A549 (cell line): ENCODE measurements at regions not wholly inside any gene's neighbourhood (a gene's known extent, or its start where the extent isn't known, plus 50 kb on each side); places are given as distances from the start of the nearest gene placed in this dataset.

Experiments
- ATAC-seq, 2 experiments: fragments of 200-7000 bp in 1 of 2; fragments of >200 bp in 1 of 2; cut with Nextera tagmentation in 1 of 2; cut with Tn5 transposase in 1 of 2; 3 replicates each; pipeline versions ENCODE4 v1.8.0 to v1.9.1; 2018 to 2020; ENCODE audit warnings: mild to moderate bottlenecking in 1 of 2, moderate library complexity in 1 of 2
- CTCF ChIA-PET: fragments of 300-600 bp; sonication (Branson Sonifier 250); formaldehyde crosslinking; extraction: SDS; loops from one replicate; lab custom pipeline; 2021; ENCODE audit warnings: antibody characterized with exemption, inconsistent platforms; lab: Yijun Ruan, JAX
- POLR2A ChIA-PET: fragments of 350-600 bp; formaldehyde crosslinking; extraction: SDS; loops from one replicate; lab custom pipeline; 2021; ENCODE audit warnings: antibody characterized with exemption, inconsistent platforms; lab: Yijun Ruan, JAX
- DNase-seq, 2 experiments: peaks; one replicate each; pipeline versions ENCODE4 v3.0.0 to v3.0.0-alpha.2; 2011 to 2016; ENCODE audit warnings: low read depth in 1 of 2, low spot score in 1 of 2
- FAIRE-seq: peaks from 2 replicates; lab custom pipeline; 2011; peaks lifted over from hg19 to GRCh38; lab: Jason Lieb, UNC
- H3K27ac ChIP-seq, 2 experiments: fragments of >200 bp; sonication (Bioruptor Twin); formaldehyde crosslinking; 3 replicates each; pipeline ENCODE4 v1.5.1; 2016 to 2017
- H3K4me1 ChIP-seq: fragments of >200 bp; sonication (Bioruptor Twin); formaldehyde crosslinking; 3 replicates; pipeline ENCODE4 v1.6.1; 2016
- H3K4me2 ChIP-seq: fragments of >200 bp; sonication (Bioruptor Twin); formaldehyde crosslinking; 3 replicates; pipeline ENCODE4 v1.6.1; 2016
- H3K4me3 ChIP-seq: fragments of >200 bp; sonication (Bioruptor Twin); formaldehyde crosslinking; 3 replicates; pipeline ENCODE4 v1.5.1; 2016
- H3K9me3 ChIP-seq: fragments of >200 bp; sonication (Bioruptor Twin); formaldehyde crosslinking; 3 replicates; pipeline ENCODE4 v1.6.1; 2016
- BHLHE40 ChIP-seq: IDR thresholded peaks from 2 replicates; pipeline ENCODE4 v1.6.1; 2012; ENCODE audit warnings: low read depth, low read length, inconsistent platforms
- CBX2 ChIP-seq: fragments of 200-600 bp; sonication (generic); IDR thresholded peaks from 2 replicates; pipeline ENCODE4 v1.6.1; 2016; ENCODE audit warnings: low read depth, mild to moderate bottlenecking, borderline replicate concordance
- CBX8 ChIP-seq: fragments of 200-600 bp; sonication (generic); IDR thresholded peaks from 2 replicates; pipeline ENCODE4 v1.6.1; 2016
- FOSB ChIP-seq: fragments of 250-450 bp; sonication (Bioruptor Pico); IDR thresholded peaks from 2 replicates; pipeline ENCODE4 v1.5.0; 2020; ENCODE audit warnings: mild to moderate bottlenecking, moderate library complexity
- FOSL2 ChIP-seq, 2 experiments: fragments of 450-650 bp in 1 of 2; fragments of >200 bp in 1 of 2; sonication (Bioruptor Twin) in 1 of 2; formaldehyde crosslinking; IDR thresholded peaks; 2 replicates each; pipeline versions ENCODE4 v1.5.0 to v1.6.1; 2016 to 2020; ENCODE audit warnings: mild to moderate bottlenecking in 1 of 2, moderate library complexity in 1 of 2
- FOXS1 ChIP-seq: fragments of 250-450 bp; sonication (Bioruptor Pico); IDR thresholded peaks from 2 replicates; pipeline ENCODE4 v1.5.0; 2020; ENCODE audit warnings: mild to moderate bottlenecking, moderate library complexity
- GATA3 ChIP-seq: IDR thresholded peaks from 2 replicates; pipeline ENCODE4 v1.6.1; 2012; ENCODE audit warnings: borderline replicate concordance
- HOXA7 ChIP-seq: fragments of 250-450 bp; sonication (Bioruptor Pico); IDR thresholded peaks from 2 replicates; pipeline ENCODE4 v1.5.0; 2020; ENCODE audit warnings: mild to moderate bottlenecking, moderate library complexity
- HOXB13 ChIP-seq: fragments of 250-450 bp; sonication (Bioruptor Pico); IDR thresholded peaks from 2 replicates; pipeline ENCODE4 v1.5.0; 2020; ENCODE audit warnings: low read depth, mild to moderate bottlenecking, moderate library complexity
- HOXB5 ChIP-seq: fragments of 250-450 bp; sonication (Bioruptor Pico); IDR thresholded peaks from 2 replicates; pipeline ENCODE4 v1.5.0; 2020; ENCODE audit warnings: mild to moderate bottlenecking, moderate library complexity
- JUN ChIP-seq, 2 experiments: fragments of >200 bp; sonication (Bioruptor Twin); formaldehyde crosslinking; IDR thresholded peaks; 2 replicates in 1 of 2; 3 replicates in 1 of 2; pipeline ENCODE4 v1.6.1; 2016 to 2017
- KDM5A ChIP-seq: fragments of 200-600 bp; sonication (generic); IDR thresholded peaks from 2 replicates; pipeline ENCODE4 v1.6.1; 2016; ENCODE audit warnings: antibody characterized with exemption, mild to moderate bottlenecking
- MAFK ChIP-seq: fragments of 450-650 bp; IDR thresholded peaks from 2 replicates; pipeline ENCODE4 v1.6.1; 2014; ENCODE audit not compliant: partially characterized antibody
- MAZ ChIP-seq: fragments of 150-350 bp; IDR thresholded peaks from 2 replicates; pipeline ENCODE4 v1.6.1; 2014; ENCODE audit warnings: antibody characterized with exemption, low read depth, low read length, borderline replicate concordance
- MYC ChIP-seq: IDR thresholded peaks from 2 replicates; pipeline ENCODE4 v1.6.1; 2012; ENCODE audit warnings: mild to moderate bottlenecking, inconsistent platforms, low read length, improper control_type of control experiment, borderline replicate concordance
- NR3C1 ChIP-seq: fragments of >200 bp; sonication (Bioruptor Twin); formaldehyde crosslinking; IDR thresholded peaks from 3 replicates; pipeline ENCODE4 v1.6.1; 2017
- PBX3 ChIP-seq: IDR thresholded peaks from 2 replicates; pipeline ENCODE4 v1.6.1; 2012
- RARB ChIP-seq: fragments of 250-450 bp; sonication (Bioruptor Pico); IDR thresholded peaks from 2 replicates; pipeline ENCODE4 v1.8.0; 2021; ENCODE audit warnings: mild to moderate bottlenecking, moderate library complexity
- RCOR1 ChIP-seq: fragments of 150-350 bp; IDR thresholded peaks from 2 replicates; pipeline ENCODE4 v1.6.1; 2014; ENCODE audit warnings: antibody characterized with exemption, low read length, low read depth
- RFX5 ChIP-seq: fragments of 450-650 bp; IDR thresholded peaks from 2 replicates; pipeline ENCODE4 v1.7.1; 2014; ENCODE audit warnings: antibody characterized with exemption, mild to moderate bottlenecking, moderate library complexity
- SREBF2 ChIP-seq: fragments of 450-650 bp; IDR thresholded peaks from 2 replicates; pipeline ENCODE4 v1.6.1; 2014; ENCODE audit warnings: mild to moderate bottlenecking, moderate library complexity
- ZFP36 ChIP-seq: fragments of 450-650 bp; IDR thresholded peaks from 2 replicates; pipeline ENCODE4 v1.6.1; 2014; ENCODE audit warnings: borderline replicate concordance; ENCODE audit not compliant: partially characterized antibody
- WGBS: methylation state at CpG from one replicate; pipeline ENCODE4 v1.1.6; 2017; ENCODE audit errors: missing lambda C conversion rate; 5-methylcytosine and 5-hydroxymethylcytosine counted together
- TF ChIP-seq, protein P1 (sequence below): fragments of >200 bp; sonication (Bioruptor Twin); formaldehyde crosslinking; IDR thresholded peaks from 2 replicates; pipeline ENCODE4 v1.6.1; 2016
- TF ChIP-seq, protein P2 (sequence below): IDR thresholded peaks from 2 replicates; pipeline ENCODE4 v1.6.1; 2012

GRCh38 chr2:128914320-128914719 lies 595.7 kb upstream of the HS6ST1 start:
- H3K9me3 ChIP-seq, result no peaks in the 10 kb centered on the region; the same call in 2 of the 3 replicates
- H3K4me3 ChIP-seq, result no peak overlapping the region
- DNase-seq, result no peak
- TF ChIP-seq FOXS1 (CRISPR knock-in tag) (no peak), KDM5A (no peak), NR3C1 (no peak), CBX8 (no peak), RARB (CRISPR knock-in tag) (no peak), MAFK (peak; percentile 56), JUN (IDR thresholded peaks at IDR 0.05) (no peak)
- POLR2A ChIA-PET, result no interaction called here
- H3K4me1 ChIP-seq, result no peaks in the 10 kb centered on the region
- CTCF ChIA-PET, result no interaction called here
- H3K27ac ChIP-seq, result no peak overlapping the region
- no peak for FAIRE-seq
- no peak for ATAC-seq
- no peak overlapping the region for H3K4me2 ChIP-seq

DNA sequence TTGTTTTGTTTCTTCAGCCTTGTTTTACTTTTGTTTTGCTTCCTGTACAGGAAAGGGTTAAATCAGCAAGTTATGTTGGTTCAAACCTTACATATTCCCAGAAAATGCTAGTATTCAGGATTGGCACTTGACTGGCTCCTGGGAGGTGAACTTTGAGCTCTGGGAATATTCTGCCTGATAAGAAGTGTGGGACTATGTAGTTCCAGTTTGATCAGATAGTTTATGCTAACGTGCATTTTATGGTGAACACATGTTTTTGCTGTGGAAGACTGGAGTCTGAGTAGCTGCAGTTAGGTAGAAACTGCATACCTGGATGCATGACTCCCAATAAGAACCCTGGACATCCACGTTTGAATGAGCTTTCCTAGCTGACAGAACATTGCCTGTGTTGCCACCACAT lies 603.1 kb upstream of the HS6ST1 start:
- no peak overlapping the region for H3K27ac ChIP-seq
- no peaks in the 10 kb centered on the region for H3K9me3 ChIP-seq
- H3K4me3 ChIP-seq, result no peak overlapping the region
- no peak for DNase-seq
- FAIRE-seq, result no peak
- ChIA-PET CTCF (no interaction called here), POLR2A (no interaction called here)
- TF ChIP-seq FOSL2 (IDR thresholded peaks at IDR 0.05) (no peak), FOSL2 (CRISPR knock-in tag; IDR thresholded peaks at IDR 0.05) (no peak), HOXB5 (no peak), ZFP36 (no peak), RFX5 (no peak), CBX2 (no peak), SREBF2 (no peak), RARB (CRISPR knock-in tag) (no peak), BHLHE40 (no peak)
- TF ChIP-seq, protein P1, sequence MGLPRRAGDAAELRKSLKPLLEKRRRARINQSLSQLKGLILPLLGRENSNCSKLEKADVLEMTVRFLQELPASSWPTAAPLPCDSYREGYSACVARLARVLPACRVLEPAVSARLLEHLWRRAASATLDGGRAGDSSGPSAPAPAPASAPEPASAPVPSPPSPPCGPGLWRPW, result no peak
- TF ChIP-seq, protein P2, sequence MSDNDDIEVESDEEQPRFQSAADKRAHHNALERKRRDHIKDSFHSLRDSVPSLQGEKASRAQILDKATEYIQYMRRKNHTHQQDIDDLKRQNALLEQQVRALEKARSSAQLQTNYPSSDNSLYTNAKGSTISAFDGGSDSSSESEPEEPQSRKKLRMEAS, result no peak
- no peak for ATAC-seq
- no peak overlapping the region for H3K4me2 ChIP-seq
- whole genome bisulfite sequencing, result 0% methylated on average over 2 of the region's 2 CpGs
- no peaks in the 10 kb centered on the region for H3K4me1 ChIP-seq

GRCh38 chr2:128922154-128922553 lies 603.5 kb upstream of the HS6ST1 start:
- TF ChIP-seq RFX5 (no peak), MAFK (no peak), NR3C1 (no peak), HOXB13 (CRISPR knock-in tag) (no peak), MAZ (no peak), GATA3 (no peak), FOSB (CRISPR knock-in tag) (no peak), MYC (no peak), HOXA7 (CRISPR knock-in tag) (no peak), RCOR1 (no peak), PBX3 (no peak), RARB (CRISPR knock-in tag) (no peak)
- no peak overlapping the region for H3K4me3 ChIP-seq
- H3K27ac ChIP-seq, result no peak overlapping the region
- no peaks in the 10 kb centered on the region for H3K9me3 ChIP-seq
- ATAC-seq (no peak), FAIRE-seq (no peak), DNase-seq (no peak)
- 0% methylated on average over 2 of the region's 2 CpGs for whole genome bisulfite sequencing
- ChIA-PET CTCF (no interaction called here), POLR2A (no interaction called here)
- no peak overlapping the region for H3K4me2 ChIP-seq
- no peaks in the 10 kb centered on the region for H3K4me1 ChIP-seq
